GM19324 (cell line): ENCODE measurements at regions not wholly inside any gene's neighbourhood (a gene's known extent, or its start where the extent isn't known, plus 50 kb on each side); places are given as distances from the start of the nearest gene placed in this dataset.
"Not testable (repeated sequence)": the region's sequence is repeated elsewhere in the genome, so short reads cannot be mapped to it uniquely, and the experiment has no call there.

Experiments used
- ATAC-seq: cut with Tn5 transposase; IDR thresholded peaks from one replicate; pipeline ENCODE4 v1.9.1; 2021; ENCODE audit warnings: mild to moderate bottlenecking, moderate library complexity; ENCODE audit not compliant: unreplicated experiment, low FRiP score

- ATAC-seq, result no peak
Observed at GRCh38 chr5:111840036-111840674, 83.2 kb upstream of the NREP start.

DNA sequence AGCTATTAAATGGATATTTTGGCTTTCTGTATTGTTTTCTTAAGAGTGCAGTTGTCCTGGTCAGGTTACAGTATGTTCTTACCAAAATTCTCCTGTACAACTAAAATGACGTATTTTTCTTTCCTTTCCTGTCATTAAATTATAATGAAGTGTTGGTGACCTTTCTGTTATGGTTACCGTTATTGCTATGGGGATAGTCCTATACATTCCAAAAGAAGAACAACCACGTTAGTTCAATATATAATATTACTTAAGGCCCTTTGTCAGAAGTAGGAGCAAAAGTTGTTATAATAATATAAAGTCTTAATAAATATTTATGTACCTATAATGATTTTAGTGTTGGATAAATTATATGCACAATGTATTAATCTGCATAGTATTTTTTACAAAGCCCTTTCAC, 82.4 kb upstream of the NREP start:
- ATAC-seq, result no peak

- no peak for ATAC-seq
Observed at GRCh38 chr5:111836426-111836825, 79.4 kb upstream of the NREP start.

GRCh38 chr5:111834926-111835599, 78.1 kb upstream of the NREP start:
- no peak for ATAC-seq

DNA sequence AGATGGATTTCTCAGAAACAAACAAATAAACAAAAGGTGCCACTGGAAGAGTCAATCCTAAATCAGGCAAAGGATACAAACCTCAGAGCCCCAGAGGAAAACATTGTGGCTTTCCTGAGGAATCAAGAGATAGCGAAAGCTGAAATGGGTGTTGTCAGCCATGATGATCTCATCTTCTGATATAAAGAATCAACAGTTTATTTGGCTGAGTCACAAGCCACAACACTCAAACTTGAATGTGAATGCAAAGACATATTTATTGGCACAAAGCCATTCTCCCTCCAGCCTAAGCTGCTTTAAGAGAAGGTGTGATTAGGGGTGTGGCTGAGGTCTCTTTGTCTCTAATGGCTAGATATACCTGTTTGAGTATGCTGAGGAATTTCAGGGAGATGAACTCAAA, 73.3 kb upstream of the NREP start:
- ATAC-seq, result no peak

- no peak for ATAC-seq
Observed at GRCh38 chr5:111829701-111830100, 72.7 kb upstream of the NREP start.

DNA sequence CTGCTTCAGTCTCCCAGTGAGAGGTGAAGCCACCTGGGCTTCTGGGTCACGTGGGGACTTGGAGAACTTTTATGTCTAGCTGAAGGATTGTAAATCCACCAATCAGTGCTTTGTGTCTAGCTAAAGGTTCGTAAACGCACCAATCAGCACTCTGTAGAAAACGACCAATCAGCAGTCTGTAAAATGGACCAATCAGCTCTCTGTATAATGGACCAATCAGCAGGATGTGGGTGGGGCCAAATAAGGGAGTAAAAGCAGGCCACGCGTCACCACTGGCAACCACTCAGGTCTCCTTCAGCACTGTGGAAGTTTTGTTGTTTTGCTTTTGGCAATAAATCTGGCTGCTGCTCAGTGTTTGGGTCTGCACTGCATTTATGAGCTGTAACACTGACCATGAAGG, 69.1 kb upstream of the NREP start:
- no peak for ATAC-seq

GRCh38 chr5:111820072-111820471, 63.1 kb upstream of the NREP start:
- no peak for ATAC-seq

DNA sequence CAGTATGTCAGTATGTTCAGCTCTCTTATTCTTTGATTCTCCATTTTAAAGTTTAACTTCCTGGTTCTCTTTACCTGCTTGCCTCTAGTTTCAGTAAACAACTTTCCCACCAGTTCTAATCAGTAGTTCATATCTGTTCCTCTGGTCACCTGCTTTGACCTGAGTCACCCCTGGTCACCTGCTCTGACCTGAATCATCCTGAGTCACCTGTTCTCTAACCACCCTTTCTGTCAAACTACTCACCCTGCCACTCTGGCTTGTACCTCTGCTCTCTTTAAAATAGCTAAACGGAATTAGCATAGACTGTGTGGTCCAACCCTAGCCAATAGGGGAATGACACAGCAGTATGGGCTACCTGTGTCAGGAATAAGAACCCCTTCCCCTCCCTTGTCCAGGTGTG, 62.0 kb upstream of the NREP start:
- ATAC-seq, result not testable (repeated sequence)

DNA sequence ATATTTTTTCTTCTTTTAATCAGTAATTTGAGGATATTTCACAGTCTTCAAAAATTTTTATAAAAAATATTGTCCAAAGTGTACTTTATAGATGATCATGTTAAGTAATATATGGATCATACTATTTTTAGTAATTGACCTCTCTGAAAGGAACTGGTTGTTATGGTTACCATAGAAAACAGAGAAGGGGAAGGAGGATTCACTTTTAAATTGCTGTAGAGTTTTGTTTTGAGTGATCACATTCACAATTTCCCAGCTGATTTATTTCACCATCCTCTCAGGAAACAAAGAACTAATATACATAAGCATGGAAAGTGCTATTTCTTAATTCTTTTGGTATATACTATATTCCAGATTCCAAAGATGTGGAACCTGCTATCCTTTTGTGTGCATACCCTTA, 56.5 kb upstream of the NREP start:
- no peak for ATAC-seq

DNA sequence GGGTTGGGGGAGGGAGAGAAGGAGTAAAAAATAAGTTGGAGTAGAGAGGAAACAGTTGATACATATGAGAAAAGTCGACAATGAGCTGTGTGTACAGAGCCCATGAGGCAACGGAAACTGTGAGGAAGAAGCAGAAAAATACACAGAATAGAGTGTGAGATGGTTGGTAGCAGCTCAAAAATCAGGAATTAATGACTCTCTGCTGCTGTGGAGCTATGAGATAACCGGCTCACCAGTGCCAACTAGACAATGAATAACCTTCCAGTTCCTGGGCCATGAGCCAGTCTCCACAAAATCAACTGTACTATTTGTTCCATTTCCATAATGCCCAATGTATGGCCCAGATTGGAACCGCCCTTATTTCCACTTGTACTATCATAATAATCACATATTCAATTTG, 53.1 kb upstream of the NREP start:
- ATAC-seq, result no peak
